H9 (cell line): ENCODE measurements at regions not wholly inside any gene's neighbourhood (a gene's known extent, or its start where the extent isn't known, plus 50 kb on each side); places are given as distances from the start of the nearest gene placed in this dataset.

Experiments used
- DNase-seq: peaks from one replicate; pipeline ENCODE4 v3.0.0-alpha.2; 2017
- H2AFZ ChIP-seq: one replicate; pipeline ENCODE4 v1.6.1; 2013; ENCODE audit warnings: mild to moderate bottlenecking, low read length, control low read depth, moderate library complexity
- H2AK5ac ChIP-seq: 2 replicates; pipeline ENCODE4 v1.6.1; 2013; ENCODE audit warnings: low read length, control low read depth, mixed read lengths; ENCODE audit not compliant: insufficient read length
- H2BK120ac ChIP-seq: one replicate; pipeline ENCODE4 v1.6.1; 2013; ENCODE audit warnings: low read depth, mild to moderate bottlenecking, low read length, control low read depth, inconsistent platforms; ENCODE audit not compliant: poor library complexity, severe bottlenecking
- H2BK12ac ChIP-seq: 2 replicates; pipeline ENCODE4 v1.6.1; 2013; ENCODE audit warnings: low read length, control low read depth, mixed read lengths, low read depth; ENCODE audit not compliant: insufficient read length
- H2BK15ac ChIP-seq: 2 replicates; pipeline ENCODE4 v1.6.1; 2013; ENCODE audit warnings: low read depth, low read length, control low read depth
- H2BK20ac ChIP-seq: one replicate; pipeline ENCODE4 v1.6.1; 2013; ENCODE audit warnings: low read depth, mild to moderate bottlenecking, low read length, control low read depth, inconsistent platforms; ENCODE audit not compliant: poor library complexity, severe bottlenecking
- H2BK5ac ChIP-seq: 2 replicates; pipeline ENCODE4 v1.6.1; 2013; ENCODE audit warnings: low read length, control low read depth, mixed read lengths; ENCODE audit not compliant: insufficient read length
- H3K14ac ChIP-seq: 2 replicates; pipeline ENCODE4 v1.6.1; 2013; ENCODE audit warnings: low read length, control low read depth; ENCODE audit not compliant: insufficient read depth
- H3K18ac ChIP-seq: 2 replicates; pipeline ENCODE4 v1.6.1; 2013; ENCODE audit warnings: low read depth, mild to moderate bottlenecking, mixed read lengths, low read length, control low read depth; ENCODE audit not compliant: insufficient read length
- H3K23ac ChIP-seq: 2 replicates; pipeline ENCODE4 v1.6.1; 2013; ENCODE audit warnings: low read length, control low read depth, mixed read lengths, low read depth; ENCODE audit not compliant: insufficient read length
- H3K23me2 ChIP-seq: 2 replicates; pipeline ENCODE4 v1.6.1; 2013; ENCODE audit warnings: low read depth, mild to moderate bottlenecking, mixed read lengths, low read length, control low read depth; ENCODE audit not compliant: insufficient read length, poor library complexity, severe bottlenecking
- H3K27ac ChIP-seq: 2 replicates; pipeline ENCODE4 v1.5.1; 2013; ENCODE audit warnings: low read length, control low read depth, mixed read lengths, low read depth; ENCODE audit not compliant: insufficient read length
- H3K27me3 ChIP-seq: 2 replicates; pipeline ENCODE4 v1.6.1; 2013; ENCODE audit warnings: low read length, control low read depth, inconsistent platforms; ENCODE audit not compliant: insufficient read depth
- H3K4ac ChIP-seq: 2 replicates; pipeline ENCODE4 v1.6.1; 2013; ENCODE audit warnings: low read depth, mild to moderate bottlenecking, control low read depth, inconsistent platforms, low read length, moderate library complexity
- H3K4me1 ChIP-seq: 2 replicates; pipeline ENCODE4 v1.6.1; 2013; ENCODE audit warnings: low read length, control low read depth, inconsistent platforms; ENCODE audit not compliant: insufficient read depth
- H3K4me2 ChIP-seq: 2 replicates; pipeline ENCODE4 v1.6.1; 2013; ENCODE audit warnings: low read length, control low read depth, mixed read lengths; ENCODE audit not compliant: insufficient read length, insufficient read depth
- H3K56ac ChIP-seq: 2 replicates; pipeline ENCODE4 v1.6.1; 2013; ENCODE audit warnings: low read depth, mild to moderate bottlenecking, mixed read lengths, low read length, control low read depth; ENCODE audit not compliant: insufficient read length
- H3K79me1 ChIP-seq: 2 replicates; pipeline ENCODE4 v1.6.1; 2013; ENCODE audit warnings: low read depth, mild to moderate bottlenecking, moderate library complexity, low read length, control low read depth, inconsistent platforms; ENCODE audit not compliant: insufficient read depth, poor library complexity, severe bottlenecking
- H3K79me2 ChIP-seq: 2 replicates; pipeline ENCODE4 v1.6.1; 2013; ENCODE audit warnings: low read length, control low read depth, inconsistent platforms; ENCODE audit not compliant: insufficient read depth
- H3K9ac ChIP-seq: 2 replicates; pipeline ENCODE4 v1.6.1; 2013; ENCODE audit warnings: low read length, control low read depth, mixed read lengths; ENCODE audit not compliant: insufficient read length; ENCODE audit errors: extremely low read depth
- H3K9me3 ChIP-seq: one replicate; pipeline ENCODE4 v1.6.1; 2013; ENCODE audit warnings: low read depth, low read length, inconsistent platforms; ENCODE audit not compliant: control insufficient read depth
- H3T11ph ChIP-seq: one replicate; pipeline ENCODE4 v1.6.1; 2013; ENCODE audit warnings: mild to moderate bottlenecking, low read length, control low read depth, inconsistent platforms
- H4K20me1 ChIP-seq: one replicate; pipeline ENCODE4 v1.6.1; 2013; ENCODE audit not compliant: control insufficient read depth, insufficient read length, insufficient read depth
- H4K5ac ChIP-seq: 2 replicates; pipeline ENCODE4 v1.6.1; 2013; ENCODE audit warnings: low read depth, mild to moderate bottlenecking, mixed read lengths, low read length, control low read depth; ENCODE audit not compliant: insufficient read length
- H4K8ac ChIP-seq: replicated peaks from 2 replicates; pipeline ENCODE4 v1.6.1; 2013; ENCODE audit warnings: low read length, control low read depth, mixed read lengths, low read depth; ENCODE audit not compliant: insufficient read length
- H4K91ac ChIP-seq: 2 replicates; pipeline ENCODE4 v1.6.1; 2013; ENCODE audit warnings: low read depth, mild to moderate bottlenecking, moderate library complexity, mixed read lengths, low read length, control low read depth; ENCODE audit not compliant: insufficient read length
- H3K27ac Mint-ChIP-seq, 3 experiments: 2 replicates in 2 of 3; 3 replicates in 1 of 3; pipeline ENCODE4 v1.8.0; 2020 to 2021; ENCODE audit warnings: mixed read lengths in 3 of 3, mild to moderate bottlenecking in 1 of 3, moderate library complexity in 1 of 3
- H3K27me3 Mint-ChIP-seq: 2 replicates; pipeline ENCODE4 v1.8.0; 2021; ENCODE audit warnings: low read depth, mild to moderate bottlenecking, moderate library complexity, mixed read lengths
- H3K36me3 Mint-ChIP-seq, 3 experiments: 2 replicates in 2 of 3; 3 replicates in 1 of 3; pipeline ENCODE4 v1.8.0; 2020 to 2021; ENCODE audit warnings: low read depth in 3 of 3, mixed read lengths in 3 of 3; ENCODE audit not compliant: insufficient read depth in 1 of 3
- H3K4me1 Mint-ChIP-seq, 2 experiments: 2 replicates each; pipeline ENCODE4 v1.8.0; 2020; ENCODE audit warnings: mixed read lengths in 2 of 2
- H3K4me3 Mint-ChIP-seq, 2 experiments: 2 replicates in 1 of 2; 3 replicates in 1 of 2; pipeline ENCODE4 v1.8.0; 2020 to 2021; ENCODE audit warnings: mild to moderate bottlenecking in 2 of 2, mixed read lengths in 2 of 2, moderate library complexity in 1 of 2
- H3K9me3 Mint-ChIP-seq, 2 experiments: 2 replicates in 1 of 2; 3 replicates in 1 of 2; pipeline ENCODE4 v1.8.0; 2020; ENCODE audit warnings: mild to moderate bottlenecking in 2 of 2, mixed read lengths in 2 of 2, moderate library complexity in 1 of 2
- WGBS: extraction: QIAGEN DNeasy Blood & Tissue Kit; methylation state at CpG from one replicate; pipeline ENCODE4 v1.1.7; 2013; ENCODE audit warnings: missing lambda C conversion rate, low lambda C conversion rate, mixed read lengths; ENCODE audit not compliant: insufficient read length; ENCODE audit errors: extremely low coverage; 5-methylcytosine and 5-hydroxymethylcytosine counted together
- TF ChIP-seq, protein P1 (sequence below): fragments of 200-600 bp; sonication (generic); conservative IDR thresholded peaks from 3 replicates; pipeline ENCODE4 v1.8.0; 2021; ENCODE audit warnings: antibody characterized with exemption, mild to moderate bottlenecking

DNA sequence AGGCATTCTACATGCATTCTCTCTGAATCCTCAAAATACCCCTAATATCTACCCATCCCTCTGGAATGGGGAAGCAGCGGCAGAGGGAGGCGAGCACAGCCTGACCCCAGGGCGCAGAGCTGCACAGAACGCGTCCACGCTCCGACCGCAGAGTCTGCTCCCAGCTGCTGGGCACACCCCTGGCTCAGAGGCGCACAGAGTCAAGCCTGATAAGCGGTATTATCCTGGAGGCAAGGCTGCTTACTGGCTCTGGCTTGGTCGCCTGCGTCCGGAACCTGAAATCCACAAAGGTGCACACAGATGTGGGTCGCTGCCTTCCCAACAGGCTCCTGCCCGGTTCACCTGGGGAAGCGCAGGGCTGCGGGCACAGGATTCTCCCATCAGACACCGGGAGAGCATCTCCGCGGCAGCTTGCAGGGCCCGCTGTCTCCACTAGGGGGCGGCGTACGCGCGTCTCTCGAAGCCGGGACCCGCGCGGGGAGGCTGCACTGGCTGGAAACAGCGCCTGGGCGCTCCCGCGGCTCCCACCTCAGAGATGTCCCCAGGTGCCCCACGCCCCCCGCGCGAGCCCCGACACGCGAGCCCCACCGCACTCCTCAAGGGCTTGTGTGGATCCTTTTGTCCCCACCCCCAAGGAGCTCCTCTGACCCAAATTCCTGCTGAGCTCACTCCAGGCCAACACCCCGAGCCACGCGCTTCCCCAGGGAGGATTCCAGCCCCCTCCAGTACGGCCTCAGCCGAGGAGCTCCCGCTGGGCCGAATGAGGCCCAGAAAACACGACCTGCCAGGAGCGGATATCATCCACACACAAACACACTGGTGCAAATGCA lies 120.1 kb upstream of the FZD10 start:
- H4K91ac ChIP-seq = no peak overlapping the region

More for the DNA sequence above, 120.1 kb upstream of the FZD10 start:
- H4K8ac ChIP-seq = no peak overlapping the region
- H3K4ac ChIP-seq = no peak overlapping the region
- no peaks in the 10 kb centered on the region; a peak in 2 of 7 replicates for H3K36me3 Mint-ChIP-seq
- H2BK12ac ChIP-seq = no peak overlapping the region
- H3K4me1 ChIP-seq = no peaks in the 10 kb centered on the region; the same call in 1 of the 2 replicates
- no peak overlapping the region for H3K23ac ChIP-seq
- H3K4me2 ChIP-seq = no peak overlapping the region
- H2AFZ ChIP-seq = no peak overlapping the region
- no peak overlapping the region for H2BK5ac ChIP-seq
- H3K14ac ChIP-seq = no peak overlapping the region
- H3K56ac ChIP-seq = no peak overlapping the region
- no peaks in the 10 kb centered on the region for H3K79me1 ChIP-seq
- H3K9me3 ChIP-seq = no peaks in the 10 kb centered on the region
- no peaks in the 10 kb centered on the region for H3K23me2 ChIP-seq
- no peak overlapping the region for H3K9ac ChIP-seq
- peak overlapping the region in 1 of 3 experiments; percentile 89; a peak in 1 of 7 replicates for H3K27ac Mint-ChIP-seq
- peak; percentile 88 for DNase-seq
- H4K20me1 ChIP-seq = peaks cover 8% of the 10 kb centered on the region
- no peak overlapping the region for H2BK120ac ChIP-seq
- H3K4me3 Mint-ChIP-seq = peak overlapping the region in 1 of 2 experiments; percentile 24; a peak in 1 of 5 replicates
- TF ChIP-seq, protein P1, sequence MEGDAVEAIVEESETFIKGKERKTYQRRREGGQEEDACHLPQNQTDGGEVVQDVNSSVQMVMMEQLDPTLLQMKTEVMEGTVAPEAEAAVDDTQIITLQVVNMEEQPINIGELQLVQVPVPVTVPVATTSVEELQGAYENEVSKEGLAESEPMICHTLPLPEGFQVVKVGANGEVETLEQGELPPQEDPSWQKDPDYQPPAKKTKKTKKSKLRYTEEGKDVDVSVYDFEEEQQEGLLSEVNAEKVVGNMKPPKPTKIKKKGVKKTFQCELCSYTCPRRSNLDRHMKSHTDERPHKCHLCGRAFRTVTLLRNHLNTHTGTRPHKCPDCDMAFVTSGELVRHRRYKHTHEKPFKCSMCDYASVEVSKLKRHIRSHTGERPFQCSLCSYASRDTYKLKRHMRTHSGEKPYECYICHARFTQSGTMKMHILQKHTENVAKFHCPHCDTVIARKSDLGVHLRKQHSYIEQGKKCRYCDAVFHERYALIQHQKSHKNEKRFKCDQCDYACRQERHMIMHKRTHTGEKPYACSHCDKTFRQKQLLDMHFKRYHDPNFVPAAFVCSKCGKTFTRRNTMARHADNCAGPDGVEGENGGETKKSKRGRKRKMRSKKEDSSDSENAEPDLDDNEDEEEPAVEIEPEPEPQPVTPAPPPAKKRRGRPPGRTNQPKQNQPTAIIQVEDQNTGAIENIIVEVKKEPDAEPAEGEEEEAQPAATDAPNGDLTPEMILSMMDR = peak; percentile 98
- H3K27me3 ChIP-seq = peaks cover 35% of the 10 kb centered on the region; the same call in 1 of the 2 replicates
- peaks cover 8 to 20% of the 10 kb centered on the region in 2 experiments; a peak in 4 of 5 replicates for H3K9me3 Mint-ChIP-seq
- no peak overlapping the region for H3T11ph ChIP-seq
- H2AK5ac ChIP-seq = no peak overlapping the region
- no peak overlapping the region for H2BK20ac ChIP-seq
- no peak overlapping the region for H3K18ac ChIP-seq
- H3K79me2 ChIP-seq = no peaks in the 10 kb centered on the region
- peaks cover 26 to 37% of the 10 kb centered on the region in 2 experiments for H3K4me1 Mint-ChIP-seq
- H2BK15ac ChIP-seq = no peak overlapping the region
- no CpG with 5 or more reads among the region's 52 CpGs for WGBS
- H3K27ac ChIP-seq = no peak overlapping the region
- no peak overlapping the region for H4K5ac ChIP-seq
- peaks cover 99% of the 10 kb centered on the region for H3K27me3 Mint-ChIP-seq
